ENCODE measurements at regions not wholly inside any gene's neighbourhood (a gene's known extent, or its start where the extent isn't known, plus 50 kb on each side); places are given as distances from the start of the nearest gene placed in this dataset.

GRCh38 chr5:93250424-93250823 is 330.6 kb downstream of the NR2F1-AS1 start:
- no peak for TF ChIP-seq EZH2 (IDR thresholded peaks at IDR 0.05; ENCODE audit: borderline replicate concordance, low read length)
- TF ChIP-seq, protein P1, sequence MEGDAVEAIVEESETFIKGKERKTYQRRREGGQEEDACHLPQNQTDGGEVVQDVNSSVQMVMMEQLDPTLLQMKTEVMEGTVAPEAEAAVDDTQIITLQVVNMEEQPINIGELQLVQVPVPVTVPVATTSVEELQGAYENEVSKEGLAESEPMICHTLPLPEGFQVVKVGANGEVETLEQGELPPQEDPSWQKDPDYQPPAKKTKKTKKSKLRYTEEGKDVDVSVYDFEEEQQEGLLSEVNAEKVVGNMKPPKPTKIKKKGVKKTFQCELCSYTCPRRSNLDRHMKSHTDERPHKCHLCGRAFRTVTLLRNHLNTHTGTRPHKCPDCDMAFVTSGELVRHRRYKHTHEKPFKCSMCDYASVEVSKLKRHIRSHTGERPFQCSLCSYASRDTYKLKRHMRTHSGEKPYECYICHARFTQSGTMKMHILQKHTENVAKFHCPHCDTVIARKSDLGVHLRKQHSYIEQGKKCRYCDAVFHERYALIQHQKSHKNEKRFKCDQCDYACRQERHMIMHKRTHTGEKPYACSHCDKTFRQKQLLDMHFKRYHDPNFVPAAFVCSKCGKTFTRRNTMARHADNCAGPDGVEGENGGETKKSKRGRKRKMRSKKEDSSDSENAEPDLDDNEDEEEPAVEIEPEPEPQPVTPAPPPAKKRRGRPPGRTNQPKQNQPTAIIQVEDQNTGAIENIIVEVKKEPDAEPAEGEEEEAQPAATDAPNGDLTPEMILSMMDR (conservative IDR thresholded peaks at IDR 0.05 in 1 of 2, IDR thresholded peaks at IDR 0.05 in 1 of 2; ENCODE audit: extremely low read depth in 1 of 2, insufficient read depth in 1 of 2, low read depth in 1 of 2, low read length in 2 of 2), result no peak
